GM21515 (cell line): ENCODE measurements at regions not wholly inside any gene's neighbourhood (a gene's known extent, or its start where the extent isn't known, plus 50 kb on each side); places are given as distances from the start of the nearest gene placed in this dataset.
"Not testable (repeated sequence)": the region's sequence is repeated elsewhere in the genome, so short reads cannot be mapped to it uniquely, and the experiment has no call there.

Experiments
- ATAC-seq: cut with Tn5 transposase; IDR thresholded peaks from one replicate; pipeline ENCODE4 v1.9.1; 2021; ENCODE audit not compliant: unreplicated experiment

DNA sequence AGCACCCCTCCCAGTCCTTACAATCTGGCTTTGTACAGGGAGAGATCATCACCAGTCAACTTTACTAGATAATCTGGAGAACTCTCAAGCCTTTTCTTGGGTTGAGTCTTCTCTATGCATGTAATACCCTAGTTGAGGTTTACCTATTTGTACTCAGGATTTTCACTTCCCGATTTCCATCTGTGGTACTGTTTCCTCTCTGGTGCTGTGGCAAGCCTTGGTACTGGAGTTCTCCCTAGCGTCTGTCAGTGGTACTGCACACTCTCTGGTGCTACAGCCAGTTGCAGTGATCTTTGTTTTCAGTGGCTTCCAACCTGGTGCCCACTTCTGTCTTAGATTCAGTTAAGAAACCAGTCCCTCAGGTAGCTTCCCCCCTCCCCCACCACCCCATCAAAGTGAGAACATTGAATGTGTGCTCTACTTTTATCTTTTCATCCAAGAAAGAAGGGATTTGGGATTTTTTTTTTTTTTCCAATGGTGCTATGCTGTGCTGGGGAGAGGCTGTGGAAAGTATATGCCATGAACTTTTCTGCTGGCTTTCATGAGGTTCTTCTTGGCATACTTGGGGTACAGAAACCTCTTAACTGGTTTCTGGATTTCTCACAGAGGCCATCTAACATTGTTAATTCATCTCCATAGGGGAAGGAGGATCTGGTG, 69.4 kb upstream of the EVL start:
- peak; percentile 100 for ATAC-seq

DNA sequence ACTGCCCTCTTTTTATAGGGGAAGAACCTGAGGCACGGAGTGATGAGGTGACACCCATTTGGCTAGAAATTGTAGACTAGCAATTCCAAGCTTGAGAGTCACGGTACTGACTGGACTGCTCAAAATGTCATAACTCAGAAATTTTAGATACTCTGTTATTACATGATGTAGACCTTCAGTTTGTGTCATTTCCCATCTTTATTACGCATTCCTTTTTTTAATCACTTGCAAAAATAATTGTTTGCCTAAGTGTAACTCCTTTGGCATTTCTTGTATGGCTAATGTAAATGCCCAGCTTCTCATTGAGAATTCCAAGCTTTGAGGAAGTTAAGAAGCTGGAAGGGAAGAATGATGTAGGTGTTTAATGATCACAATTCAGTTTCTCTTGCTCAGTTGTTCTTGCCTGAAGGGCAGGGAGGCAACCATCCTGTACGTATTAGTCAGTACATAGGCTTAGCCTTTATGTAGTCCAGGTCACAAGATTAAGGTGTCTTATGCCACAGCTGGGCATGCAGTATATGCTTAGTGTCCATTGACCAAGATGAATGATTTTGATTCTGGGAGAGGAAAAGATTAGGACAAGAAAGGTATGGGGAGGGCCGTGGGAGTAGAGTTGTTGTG, 68.2 kb upstream of the EVL start:
- ATAC-seq: no peak

DNA sequence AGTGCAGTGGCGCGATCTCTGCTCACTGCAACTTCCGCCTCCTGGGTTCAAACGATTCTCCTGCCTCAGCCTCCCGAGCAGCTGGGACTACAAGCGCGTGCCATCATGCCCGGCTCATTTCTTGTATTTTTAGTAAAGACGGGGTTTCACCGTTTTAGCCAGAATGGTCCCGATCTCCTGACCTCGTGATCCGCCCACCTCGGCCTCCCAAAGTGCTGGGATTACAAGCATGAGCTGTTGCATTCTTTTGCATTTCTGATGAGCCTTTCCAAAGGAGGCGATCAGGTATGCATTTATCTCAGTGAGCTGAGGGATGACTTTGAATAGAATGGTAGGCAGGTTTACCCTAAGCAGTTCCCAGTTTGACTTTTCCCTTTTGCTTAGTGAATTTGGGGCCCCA, 64.8 kb upstream of the EVL start:
- ATAC-seq: not testable (repeated sequence)

DNA sequence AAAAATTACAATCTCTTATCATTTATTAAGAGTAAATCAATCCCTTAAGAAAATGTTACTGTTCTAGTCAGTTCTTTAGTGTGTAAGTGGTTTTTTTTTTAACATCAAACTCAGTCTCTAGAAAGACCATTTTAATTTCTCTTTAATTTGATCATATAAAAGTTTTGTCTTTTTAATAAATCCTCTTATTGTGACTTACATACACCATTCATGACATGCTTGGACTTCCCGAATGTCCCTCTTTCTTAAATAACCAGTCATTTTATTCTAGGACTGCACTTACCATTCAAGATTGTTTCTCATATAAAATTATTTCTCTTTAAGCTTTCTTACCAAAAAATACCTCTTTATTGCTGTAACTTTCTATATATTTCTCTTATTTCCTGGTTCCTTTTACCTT, 60.8 kb upstream of the EVL start:
- no peak for ATAC-seq

DNA sequence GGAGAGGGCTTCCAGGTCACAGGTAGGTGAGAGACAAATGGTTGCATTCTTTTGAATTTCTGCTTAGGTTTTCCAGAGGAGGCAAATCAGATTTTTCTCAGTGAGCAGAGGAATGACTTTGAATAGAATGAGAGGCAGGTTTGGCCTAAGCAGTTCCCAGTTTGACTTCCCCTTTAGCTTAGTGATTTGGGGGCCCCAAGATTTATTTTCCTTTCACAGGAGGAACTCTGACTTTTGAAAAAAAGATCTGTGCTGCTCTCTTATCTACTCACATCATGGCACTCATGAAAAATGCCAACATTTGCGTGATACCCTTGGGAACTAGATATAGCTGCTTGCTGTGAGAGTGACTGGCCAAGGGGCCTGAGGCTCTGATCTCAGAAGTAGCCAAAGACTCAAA, 58.0 kb upstream of the EVL start:
- no peak for ATAC-seq

DNA sequence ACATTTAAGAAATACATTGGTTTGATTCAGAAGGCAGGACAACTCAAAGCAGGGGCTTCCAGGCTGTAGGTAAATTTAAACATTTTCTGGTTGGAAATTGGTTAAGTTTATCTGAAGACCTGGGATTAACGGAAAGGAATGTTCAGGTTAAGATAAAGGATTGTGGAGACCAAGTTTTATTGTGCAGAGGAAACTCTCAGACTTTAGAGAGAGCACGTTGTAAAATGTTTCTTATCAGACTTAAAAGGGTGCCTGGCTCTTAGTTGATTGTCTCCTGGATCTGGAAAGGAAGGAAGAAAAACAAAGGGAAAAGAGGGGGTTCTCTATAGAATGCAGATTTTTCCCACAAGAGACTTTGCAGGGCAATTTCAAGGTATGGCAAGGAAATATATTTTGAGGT, 55.4 kb upstream of the EVL start:
- not testable (repeated sequence) for ATAC-seq

DNA sequence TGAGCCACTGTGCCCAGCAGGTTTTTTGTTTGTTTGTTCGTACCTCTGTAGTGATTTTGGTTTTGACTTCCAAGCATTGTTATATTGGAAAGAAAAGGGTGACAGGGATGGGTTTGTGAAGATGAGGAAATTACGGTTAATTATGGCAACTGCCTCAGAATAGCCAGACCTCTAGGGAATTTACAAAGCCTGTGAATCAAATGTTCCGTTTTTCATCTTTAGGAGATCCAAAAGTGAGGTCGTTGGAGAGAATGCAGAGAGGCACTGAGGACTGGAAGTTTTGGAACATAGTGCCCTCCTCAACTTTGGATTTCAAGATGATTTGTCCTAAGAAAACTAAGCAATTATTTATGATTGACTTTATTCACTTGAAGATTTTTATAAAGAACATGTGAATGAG, 54.5 kb upstream of the EVL start:
- no peak for ATAC-seq

DNA sequence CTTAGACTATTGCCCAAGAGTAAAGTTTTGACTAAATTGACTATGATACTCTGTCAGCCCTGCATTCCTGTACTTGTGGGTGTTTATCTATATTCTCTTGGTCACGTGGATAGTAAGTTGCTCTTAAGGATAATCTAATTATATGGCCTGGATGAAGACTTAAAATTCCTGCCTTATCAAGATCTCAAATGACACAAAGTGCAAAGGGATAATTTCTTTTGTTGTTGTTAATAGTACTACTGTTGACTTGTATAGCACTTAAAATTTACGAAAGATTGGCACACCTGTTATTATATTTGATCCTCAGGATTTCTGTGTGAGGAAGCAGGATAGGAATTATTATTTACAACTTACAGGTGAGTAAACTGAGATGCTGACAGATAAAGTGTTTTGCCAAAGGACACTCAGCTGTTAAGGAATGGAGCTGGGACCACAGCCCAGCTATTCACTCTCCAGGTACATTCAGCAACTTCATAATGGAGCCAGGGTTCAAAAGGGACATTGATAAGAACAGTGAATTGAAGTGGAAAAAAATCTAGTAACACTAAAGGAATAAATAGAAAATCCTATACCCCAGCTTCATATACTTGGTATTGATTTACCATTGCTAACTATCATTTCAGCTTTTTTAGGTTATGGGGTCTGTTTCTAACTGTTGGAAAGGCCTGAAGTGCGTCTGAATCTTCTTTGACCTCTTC, 53.4 kb upstream of the EVL start:
- ATAC-seq: no peak

DNA sequence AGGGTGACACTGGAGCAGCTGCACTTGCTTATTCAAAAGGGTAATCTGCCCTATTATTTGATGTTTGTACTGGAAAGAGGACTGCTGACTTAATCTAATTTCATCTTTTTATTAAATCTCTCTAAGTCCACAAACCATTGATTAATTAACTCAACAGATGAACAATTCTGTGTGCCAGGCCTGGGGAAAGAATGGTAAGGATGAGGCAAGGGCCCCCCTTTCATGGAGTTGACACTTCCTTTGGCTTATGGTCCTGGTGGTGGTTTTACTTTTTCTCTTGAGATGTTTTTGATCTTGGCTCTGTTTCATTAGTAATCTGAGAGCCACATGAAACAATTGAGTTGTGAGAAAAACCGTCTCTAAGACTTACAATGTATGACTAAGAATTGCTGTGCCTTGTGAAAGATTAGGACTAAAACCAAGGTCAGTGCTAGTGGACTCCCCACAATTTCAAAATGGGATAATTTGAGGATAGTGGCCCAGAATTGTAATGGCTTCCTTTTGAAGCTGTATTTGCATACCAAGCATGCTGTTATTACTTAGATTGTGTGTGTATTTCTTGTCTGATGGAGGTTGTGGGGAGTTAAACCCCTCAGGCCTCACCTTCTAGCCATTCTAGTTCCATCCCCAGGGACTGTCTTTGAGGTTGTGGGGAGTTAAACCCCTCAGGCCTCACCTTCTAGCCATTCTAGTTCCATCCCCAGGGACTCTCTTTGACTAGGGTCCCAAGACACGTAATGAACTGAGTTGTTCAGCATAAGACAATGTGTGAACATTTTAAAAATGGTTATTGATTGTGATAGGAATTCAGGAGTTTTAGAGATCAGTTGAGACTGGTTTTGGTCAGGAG, 52.5 kb upstream of the EVL start:
- ATAC-seq: no peak

DNA sequence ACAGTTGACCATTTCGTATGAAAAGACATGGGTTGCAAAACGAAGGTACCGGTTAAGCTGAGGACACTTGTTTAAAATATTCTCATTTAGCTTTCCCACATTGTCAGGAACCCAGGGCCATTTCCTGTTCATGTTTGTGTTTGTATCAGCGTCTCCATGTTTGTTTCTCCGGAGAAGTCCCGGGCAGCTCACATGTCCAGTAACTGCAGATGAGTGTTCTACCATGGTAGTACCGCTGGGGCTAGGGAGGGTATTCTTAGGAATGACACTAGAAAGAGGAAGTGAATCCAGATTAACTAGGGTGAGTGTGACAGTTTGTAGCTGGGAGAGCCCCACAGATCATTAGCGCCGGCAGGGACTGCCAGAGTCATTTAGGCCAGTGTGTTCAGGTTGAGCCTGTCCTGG, 50.0 kb upstream of the EVL start:
- peak; percentile 85 for ATAC-seq
